A673 (cell line): ENCODE measurements at regions not wholly inside any gene's neighbourhood (a gene's known extent, or its start where the extent isn't known, plus 50 kb on each side); places are given as distances from the start of the nearest gene placed in this dataset.
A peak's percentile ranks its signal among the peaks of the same experiment; 100 is the strongest.

ENCODE experiments used
- BruUV-seq: library from RNA; stranded (reverse); fragments of 400-500 nt; replicated peaks from 2 replicates; lab custom pipeline; 2021; lab: Mats Ljungman, UMichigan
- CTCF ChIA-PET: fragments of 300-600 bp; sonication (Branson Sonifier 250); formaldehyde crosslinking; loops from one replicate; lab custom pipeline; 2022; ENCODE audit warnings: antibody characterized with exemption; lab: Charles Lee
- POLR2A ChIA-PET: fragments of 300-600 bp; sonication (Branson Sonifier 250); formaldehyde crosslinking; loops from one replicate; lab custom pipeline; 2022; ENCODE audit warnings: antibody characterized with exemption; ENCODE audit not compliant: low non-redundant PET; lab: Charles Lee
- DNase-seq: peaks from one replicate; pipeline ENCODE4 v3.0.0-alpha.2; 2015; ENCODE audit warnings: low spot score
- H3K27ac ChIP-seq: fragments of 200-600 bp; sonication (generic); 2 replicates; pipeline ENCODE4 v1.5.1; 2016; ENCODE audit warnings: mixed run types, low read depth, mild to moderate bottlenecking, mixed read lengths, antibody characterized with exemption, low read length; ENCODE audit not compliant: poor library complexity, severe bottlenecking
- H3K27me3 ChIP-seq: fragments of 200-600 bp; sonication (generic); replicated peaks from 2 replicates; pipeline ENCODE4 v1.6.1; 2017; ENCODE audit warnings: mixed run types, low read depth, mild to moderate bottlenecking, mixed read lengths, antibody characterized with exemption, low read length; ENCODE audit not compliant: insufficient read depth, poor library complexity
- H3K36me3 ChIP-seq: fragments of 200-600 bp; sonication (generic); 2 replicates; pipeline ENCODE4 v1.6.1; 2016; ENCODE audit warnings: mixed run types, mild to moderate bottlenecking, mixed read lengths, antibody characterized with exemption, low read length; ENCODE audit not compliant: insufficient read depth, poor library complexity, severe bottlenecking
- H3K4me1 ChIP-seq: fragments of 200-600 bp; sonication (generic); 2 replicates; pipeline ENCODE4 v1.6.1; 2017; ENCODE audit warnings: mixed run types, mild to moderate bottlenecking, mixed read lengths, antibody characterized with exemption, low read length; ENCODE audit not compliant: insufficient read depth, poor library complexity, severe bottlenecking
- H3K4me3 ChIP-seq: fragments of 200-600 bp; sonication (generic); 2 replicates; pipeline ENCODE4 v1.5.1; 2016; ENCODE audit warnings: low read depth, mixed run types, mild to moderate bottlenecking, mixed read lengths, low read length; ENCODE audit not compliant: poor library complexity, severe bottlenecking
- H3K9me3 ChIP-seq: fragments of 200-600 bp; sonication (generic); 2 replicates; pipeline ENCODE4 v1.6.1; 2016; ENCODE audit warnings: mixed run types, low read depth, mild to moderate bottlenecking, mixed read lengths, antibody characterized with exemption, low read length; ENCODE audit not compliant: poor library complexity, severe bottlenecking
- CTCF ChIP-seq: fragments of 300-800, 200-600 bp; sonication (generic); conservative IDR thresholded peaks from 2 replicates; pipeline ENCODE4 v1.5.1; 2017; ENCODE audit warnings: low read depth, mild to moderate bottlenecking, antibody characterized with exemption, low read length, moderate library complexity, mixed read lengths
- EZH2 ChIP-seq: fragments of 200-600 bp; sonication (generic); IDR thresholded peaks from 2 replicates; pipeline ENCODE4 v1.6.1; 2017; ENCODE audit warnings: borderline replicate concordance, low read depth, mild to moderate bottlenecking, mixed read lengths, antibody characterized with exemption, low read length; ENCODE audit not compliant: poor library complexity, severe bottlenecking
- intact Hi-C: fragments of 100-400 bp; cut with micrococcal nuclease; formaldehyde crosslinking; loops from one replicate; pipeline ENCODE4 v1.10.0; 2022; ENCODE audit not compliant: unreplicated experiment

GRCh38 chr7:46714904-46715303, 793.8 kb upstream of the IGFBP3 start:
- no TSS peak for BruUV-seq
- Histone ChIP-seq H3K27ac (no peak overlapping the region), H3K4me1 (peaks cover 13% of the 10 kb centered on the region), H3K36me3 (no peaks in the 10 kb centered on the region), H3K27me3 (no peaks in the 10 kb centered on the region), H3K4me3 (no peak overlapping the region), H3K9me3 (no peaks in the 10 kb centered on the region)
- TF ChIP-seq CTCF: no peak
- no peak for TF ChIP-seq EZH2
- CTCF ChIA-PET: no interaction called here
- intact Hi-C loops: no loop called here
- POLR2A ChIA-PET: no interaction called here
- no peak for DNase-seq

GRCh38 chr7:46713868-46714596, 793.0 kb upstream of the IGFBP3 start:
- no peak for DNase-seq
- H3K4me1 ChIP-seq: peaks cover 13% of the 10 kb centered on the region
- TF ChIP-seq CTCF (no peak), EZH2 (no peak)
- ChIA-PET CTCF (no interaction called here), POLR2A (no interaction called here)
- BruUV-seq: no TSS peak
- H3K9me3 ChIP-seq: no peaks in the 10 kb centered on the region
- H3K27ac ChIP-seq: no peak overlapping the region
- H3K4me3 ChIP-seq: no peak overlapping the region
- no peaks in the 10 kb centered on the region for H3K27me3 ChIP-seq
- intact Hi-C loops: no loop called here
- H3K36me3 ChIP-seq: no peaks in the 10 kb centered on the region

GRCh38 chr7:46710927-46711326, 789.9 kb upstream of the IGFBP3 start:
- POLR2A ChIA-PET: no interaction called here
- no peak for TF ChIP-seq EZH2
- TF ChIP-seq CTCF: no peak
- Histone ChIP-seq H3K27me3 (no peaks in the 10 kb centered on the region), H3K4me3 (no peak overlapping the region), H3K4me1 (peaks cover 13% of the 10 kb centered on the region), H3K9me3 (no peaks in the 10 kb centered on the region), H3K36me3 (no peaks in the 10 kb centered on the region), H3K27ac (no peak overlapping the region)
- CTCF ChIA-PET: no interaction called here
- BruUV-seq: no TSS peak
- DNase-seq: peak; percentile 45
- intact Hi-C loops: no loop called here
